ENCODE measurements at regions not wholly inside any gene's neighbourhood (a gene's known extent, or its start where the extent isn't known, plus 50 kb on each side); places are given as distances from the start of the nearest gene placed in this dataset.

GRCh38 chr3:137514853-137515252 is 249.3 kb upstream of the SOX14 start:
- no CpG with 5 or more reads among the region's 2 CpGs for WGBS (ENCODE audit: insufficient coverage)
- DNase-seq = no peak
- no peaks in the 10 kb centered on the region for H3K27me3 Mint-ChIP-seq (ENCODE audit: low read depth in 3 of 3)

DNA sequence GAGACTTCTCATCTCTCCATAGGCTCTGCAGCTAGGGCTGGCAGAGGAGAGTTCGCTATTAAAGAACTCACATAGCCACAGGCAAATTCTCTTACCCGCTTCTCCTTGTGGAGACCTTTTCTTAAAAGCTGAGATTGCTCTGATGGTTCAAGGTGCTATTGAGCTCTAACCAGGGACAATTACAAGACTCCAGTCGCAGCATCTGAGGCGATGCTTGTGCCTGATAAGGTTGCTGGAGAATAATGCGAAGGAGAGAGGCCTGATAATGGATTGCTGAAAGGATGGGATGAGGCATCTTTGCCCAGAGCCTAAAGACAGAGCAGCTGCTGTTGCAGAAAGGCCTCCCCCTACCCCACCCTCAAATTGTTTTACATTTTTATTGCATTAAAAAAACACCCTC is 244.5 kb upstream of the SOX14 start:
- H2AFZ ChIP-seq (ENCODE audit: insufficient read depth, low read depth, low read length, poor library complexity, severe bottlenecking) = no peak overlapping the region
- no peak overlapping the region for H3K4me3 ChIP-seq (replicated peaks in 1 of 3; ENCODE audit: low read depth in 2 of 3, low read length in 3 of 3)
- WGBS (ENCODE audit: insufficient coverage) = 64% methylated on average over 2 of the region's 5 CpGs
- TF ChIP-seq CTCF (IDR thresholded peaks at IDR 0.05) = no peak
- H3K27me3 Mint-ChIP-seq (ENCODE audit: low read depth in 3 of 3) = peaks cover 0 to 2% (median 0%) of the 10 kb centered on the region in 3 donors
- H3K79me2 ChIP-seq (ENCODE audit: insufficient read depth, low read length) = no peaks in the 10 kb centered on the region
- H3K9me3 ChIP-seq (replicated peaks in 1 of 2; ENCODE audit: control insufficient read depth in 1 of 2, insufficient read depth in 1 of 2, low read length in 2 of 2) = peaks cover 0 to 3% of the 10 kb centered on the region in 2 donors
- H3K27me3 ChIP-seq (ENCODE audit: control insufficient read depth in 2 of 2, insufficient read depth in 2 of 2, low read length in 2 of 2) = no peaks in the 10 kb centered on the region
- intact Hi-C loops (cut with micrococcal nuclease) = no loop called here
- no peaks in the 10 kb centered on the region for H3K4me1 Mint-ChIP-seq
- DNase-seq = no peak
- no peaks in the 10 kb centered on the region for H3K36me3 Mint-ChIP-seq
- H3K4me2 ChIP-seq (replicated peaks; ENCODE audit: extremely low read depth, low read length, poor library complexity, severe bottlenecking) = no peak overlapping the region
- no peak overlapping the region for H3K4me3 Mint-ChIP-seq
- no peaks in the 10 kb centered on the region for H3K36me3 ChIP-seq (replicated peaks in 1 of 2; ENCODE audit: control insufficient read depth in 1 of 2, insufficient read depth in 2 of 2, low read length in 2 of 2)
- H4K20me1 ChIP-seq (ENCODE audit: insufficient read depth, low read length) = no peaks in the 10 kb centered on the region
- H3K4me1 ChIP-seq (ENCODE audit: control insufficient read depth in 1 of 2, insufficient read depth in 2 of 2, low read length in 2 of 2) = no peaks in the 10 kb centered on the region
- no peak overlapping the region for H3K9ac ChIP-seq (ENCODE audit: insufficient read depth, low read length, poor library complexity, severe bottlenecking)
- no peak overlapping the region for H3K27ac Mint-ChIP-seq
- peaks cover 0 to 6% (median 2%) of the 10 kb centered on the region in 7 donors for H3K9me3 Mint-ChIP-seq
- H3K27ac ChIP-seq (ENCODE audit: low read depth in 1 of 2, low read length in 2 of 2) = no peak overlapping the region

More at GRCh38 chr3:137514853-137515252, 249.3 kb upstream of the SOX14 start:
- H2AFZ ChIP-seq (ENCODE audit: insufficient read depth, low read depth, low read length, poor library complexity, severe bottlenecking) = no peak overlapping the region
- H3K36me3 Mint-ChIP-seq = no peaks in the 10 kb centered on the region
- H3K9me3 Mint-ChIP-seq = peaks cover 0 to 8% (median 4%) of the 10 kb centered on the region in 7 donors
- no peaks in the 10 kb centered on the region for H3K27me3 ChIP-seq (ENCODE audit: control insufficient read depth in 2 of 2, insufficient read depth in 2 of 2, low read length in 2 of 2)
- no peak overlapping the region for H3K9ac ChIP-seq (ENCODE audit: insufficient read depth, low read length, poor library complexity, severe bottlenecking)
- no peak overlapping the region for H3K4me3 ChIP-seq (replicated peaks in 1 of 3; ENCODE audit: low read depth in 2 of 3, low read length in 3 of 3)
- no peaks in the 10 kb centered on the region for H4K20me1 ChIP-seq (ENCODE audit: insufficient read depth, low read length)
- peaks cover 0 to 11% of the 10 kb centered on the region in 2 donors for H3K9me3 ChIP-seq (replicated peaks in 1 of 2; ENCODE audit: control insufficient read depth in 1 of 2, insufficient read depth in 1 of 2, low read length in 2 of 2)
- H3K27ac Mint-ChIP-seq = no peak overlapping the region
- TF ChIP-seq CTCF (IDR thresholded peaks at IDR 0.05) = no peak
- no peak overlapping the region for H3K4me2 ChIP-seq (replicated peaks; ENCODE audit: extremely low read depth, low read length, poor library complexity, severe bottlenecking)
- H3K79me2 ChIP-seq (ENCODE audit: insufficient read depth, low read length) = no peaks in the 10 kb centered on the region
- intact Hi-C loops (cut with micrococcal nuclease) = no loop called here
- no peak overlapping the region for H3K4me3 Mint-ChIP-seq
- H3K36me3 ChIP-seq (replicated peaks in 1 of 2; ENCODE audit: control insufficient read depth in 1 of 2, insufficient read depth in 2 of 2, low read length in 2 of 2) = no peaks in the 10 kb centered on the region
- no peak overlapping the region for H3K27ac ChIP-seq (ENCODE audit: low read depth in 1 of 2, low read length in 2 of 2)
- no peaks in the 10 kb centered on the region for H3K4me1 Mint-ChIP-seq
- H3K4me1 ChIP-seq (ENCODE audit: control insufficient read depth in 1 of 2, insufficient read depth in 2 of 2, low read length in 2 of 2) = no peaks in the 10 kb centered on the region

Measured in CD14-positive monocyte (primary cell).